ENCODE measurements at regions not wholly inside any gene's neighbourhood (a gene's known extent, or its start where the extent isn't known, plus 50 kb on each side); places are given as distances from the start of the nearest gene placed in this dataset.

DNA sequence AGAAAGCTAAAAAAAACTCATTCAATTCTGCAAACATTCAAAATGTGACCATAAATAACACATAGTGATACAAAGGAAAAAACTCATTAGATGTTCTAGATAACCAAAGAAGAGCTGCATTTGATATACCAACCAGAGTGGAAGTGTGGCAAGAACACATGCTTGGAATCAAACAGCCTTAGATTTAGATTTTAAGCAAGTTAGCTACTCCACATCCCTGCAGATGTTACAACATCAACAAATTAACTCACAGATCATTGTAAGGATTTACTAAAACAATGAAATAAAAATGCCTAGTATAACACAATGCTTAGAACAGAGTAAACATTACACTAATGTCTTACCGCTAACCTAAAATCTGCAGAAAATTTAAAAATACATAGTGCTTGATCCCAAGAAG, 114.0 kb upstream of the AKIP1 start:
- DNase-seq (ENCODE audit: low read depth in 2 of 2, low spot score in 1 of 2) = no peak

DNA sequence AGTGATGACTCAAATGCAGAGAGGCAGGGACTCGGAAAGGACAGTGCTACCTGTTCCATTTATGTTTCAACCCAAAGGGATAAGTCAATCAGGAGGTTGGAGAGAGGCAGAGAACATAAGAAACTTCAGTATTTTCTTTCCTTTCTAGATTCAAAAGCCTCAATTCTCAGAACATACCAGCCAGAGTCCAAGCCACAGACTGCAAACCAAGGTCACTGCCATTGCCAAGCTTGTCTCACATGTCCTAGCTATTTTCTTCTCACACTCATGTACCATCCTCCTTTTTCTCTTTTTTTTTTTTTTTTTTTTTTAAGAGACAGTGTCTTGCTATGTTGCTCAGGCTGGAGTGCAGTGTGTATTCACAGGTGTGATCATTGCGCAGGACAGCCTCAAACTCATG, 111.7 kb upstream of the AKIP1 start:
- DNase-seq (ENCODE audit: low read depth in 2 of 2, low spot score in 1 of 2) = no peak

DNA sequence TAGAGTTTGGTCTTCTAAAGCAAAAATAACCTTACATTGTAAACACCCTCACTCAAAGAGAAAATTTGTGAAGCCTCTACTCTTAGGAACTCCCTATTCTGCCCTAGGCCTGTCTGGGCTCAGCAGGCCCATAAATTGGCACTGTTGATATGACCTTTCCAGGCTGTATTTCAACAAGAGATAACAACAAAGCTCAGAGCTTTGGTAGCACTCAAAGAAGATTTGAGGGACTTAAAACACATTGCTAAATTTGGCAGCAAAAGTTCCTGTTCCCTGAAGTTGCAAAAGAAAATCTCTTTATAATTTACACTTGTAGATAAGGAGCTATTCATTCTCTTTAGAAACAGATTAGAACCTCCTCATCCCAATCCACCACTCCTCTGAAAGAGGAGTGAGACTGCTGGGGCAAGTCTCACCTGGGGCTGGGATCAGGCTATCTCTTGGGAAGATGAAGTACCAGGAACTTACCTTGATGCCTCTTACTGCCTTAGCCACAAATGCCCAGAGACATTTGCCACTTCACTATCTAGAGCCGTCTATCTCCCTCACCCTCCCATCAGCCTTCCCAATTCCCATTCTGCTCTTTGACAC, 110.4 kb upstream of the AKIP1 start:
- no peak for DNase-seq (ENCODE audit: low read depth in 2 of 2, low spot score in 1 of 2)

DNA sequence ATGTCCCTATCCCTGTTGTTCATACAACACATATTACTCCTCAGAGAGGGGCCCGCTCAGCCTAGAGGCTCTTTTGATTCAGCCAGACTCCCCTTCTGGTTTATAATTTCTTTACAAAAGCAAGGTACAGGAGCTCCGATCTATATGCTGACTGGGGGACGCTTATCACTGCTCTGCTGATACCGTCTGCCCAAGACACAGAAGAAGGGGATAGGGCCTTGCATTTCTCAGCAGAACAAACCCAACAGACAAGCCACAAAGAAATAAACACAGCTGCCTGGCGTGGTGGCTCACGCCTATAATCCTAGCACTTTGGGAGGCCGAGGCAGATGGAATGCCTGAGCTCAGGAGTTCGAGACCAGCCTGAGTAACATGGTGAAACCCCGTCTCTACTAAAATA, 109.9 kb upstream of the AKIP1 start:
- DNase-seq (ENCODE audit: low read depth in 2 of 2, low spot score in 1 of 2) = no peak

DNA sequence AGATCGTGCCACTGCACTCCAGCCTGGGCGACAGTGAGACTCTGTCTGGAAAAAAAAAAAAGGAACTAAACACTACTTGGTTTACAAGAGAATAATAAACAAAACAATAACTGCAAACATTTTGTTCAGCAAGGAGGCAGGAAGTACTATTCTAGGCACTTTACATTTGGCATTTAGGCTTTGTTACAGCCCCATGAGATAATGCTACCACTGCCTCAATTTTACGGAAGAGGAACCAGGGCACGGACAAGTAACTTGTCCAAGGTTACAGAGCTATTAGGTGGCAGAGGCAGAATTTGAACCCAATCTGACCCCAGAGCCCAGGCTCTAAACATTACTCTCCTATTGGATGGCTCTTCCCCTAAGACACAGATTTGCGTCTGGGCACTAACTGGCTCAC, 108.7 kb upstream of the AKIP1 start:
- no peak for DNase-seq (ENCODE audit: low read depth in 2 of 2, low spot score in 1 of 2)

DNA sequence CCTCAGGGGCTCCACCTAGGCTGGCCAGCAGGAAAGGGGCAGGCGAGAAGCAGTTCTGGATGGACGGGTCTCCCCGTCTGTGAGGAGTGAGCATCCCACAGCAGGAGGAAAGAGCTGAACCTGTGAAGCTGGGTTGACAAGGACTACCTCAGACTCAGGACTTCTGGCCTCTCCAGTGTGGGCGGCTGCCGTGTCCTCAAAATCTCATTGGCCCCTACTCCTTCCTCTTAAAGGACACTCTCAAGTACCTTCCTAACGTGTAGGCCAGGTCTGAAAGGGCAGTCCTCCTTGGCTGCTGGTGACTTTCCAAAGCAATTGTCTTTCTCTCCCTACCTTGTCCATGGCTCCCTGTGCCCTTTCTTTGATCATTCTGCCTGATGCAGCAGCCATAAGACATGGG, 107.0 kb upstream of the AKIP1 start:
- DNase-seq (ENCODE audit: low read depth in 2 of 2, low spot score in 1 of 2) = no peak

DNA sequence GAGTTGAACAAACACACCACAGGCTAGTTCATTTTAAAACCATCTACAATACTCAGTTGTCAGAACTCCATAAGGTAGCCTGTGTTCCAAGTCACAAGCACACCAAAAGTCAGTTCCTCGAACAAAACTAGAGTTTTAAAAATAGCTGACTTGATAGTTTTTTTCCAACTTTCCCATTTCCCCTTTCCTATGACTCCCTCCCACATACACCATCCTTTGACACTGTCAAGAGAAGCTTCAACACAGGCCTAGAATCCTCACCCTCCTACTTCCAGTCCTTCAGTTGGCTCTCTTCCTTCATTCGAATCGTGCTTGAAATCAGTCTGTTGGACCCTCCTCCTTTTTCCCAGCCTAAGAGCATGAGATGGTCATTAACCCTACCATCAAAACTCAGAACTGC, 105.7 kb upstream of the AKIP1 start:
- DNase-seq (ENCODE audit: low read depth in 2 of 2, low spot score in 1 of 2) = no peak

DNA sequence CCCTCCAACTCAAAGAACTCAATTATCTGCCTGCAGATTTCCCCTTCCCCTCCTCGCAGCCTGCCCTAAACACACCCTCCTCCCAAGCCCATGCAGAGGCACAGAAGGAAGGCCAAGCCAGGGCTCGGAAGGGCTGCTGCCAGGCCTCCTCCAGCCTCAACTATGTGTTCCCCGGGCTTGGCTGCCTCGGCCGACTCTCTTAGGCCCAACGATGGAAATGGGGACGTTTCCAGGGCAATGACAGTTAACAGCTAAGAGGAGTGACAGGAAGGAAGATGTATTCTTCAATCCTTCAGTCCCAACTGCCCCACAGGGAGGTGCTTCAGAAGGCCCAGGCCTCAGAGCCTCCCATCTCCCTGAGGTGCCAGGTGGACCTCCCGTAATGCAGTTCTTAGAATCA, 104.0 kb upstream of the AKIP1 start:
- no peak for DNase-seq (ENCODE audit: low read depth in 2 of 2, low spot score in 1 of 2)

DNA sequence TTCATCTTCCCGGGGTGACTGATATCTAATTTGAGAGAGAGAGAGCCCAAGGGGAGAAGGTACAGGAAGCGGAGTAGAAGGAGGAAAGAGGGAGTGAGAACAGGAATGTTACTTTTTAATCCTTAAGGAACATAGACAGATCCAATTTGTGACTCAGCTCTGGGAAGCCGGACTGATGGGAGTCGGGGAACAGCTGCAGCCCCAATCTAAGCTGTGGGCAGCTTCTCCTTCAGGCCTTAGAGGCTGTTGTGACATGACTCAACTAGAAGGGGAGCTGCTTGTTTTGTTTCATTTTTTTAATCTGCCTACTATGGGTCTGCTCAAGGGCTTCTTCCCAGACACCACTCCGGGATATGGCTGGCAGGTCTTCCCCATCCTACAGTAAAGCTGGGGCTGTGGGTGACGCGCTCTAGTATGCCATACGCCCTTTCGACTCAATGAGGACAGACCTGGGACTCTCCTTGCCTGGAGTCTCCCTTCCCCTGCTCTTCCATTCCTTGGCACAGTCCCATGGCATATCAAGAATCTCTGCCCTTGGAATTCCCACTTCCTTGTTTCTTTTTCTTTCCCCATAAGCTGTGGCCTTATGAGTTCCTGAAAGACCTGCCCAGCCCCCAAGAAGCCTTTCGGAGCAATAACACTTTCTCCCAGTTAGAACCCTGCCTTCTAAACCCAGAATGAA, 103.3 kb upstream of the AKIP1 start:
- DNase-seq (ENCODE audit: low read depth in 2 of 2, low spot score in 1 of 2) = no peak

DNA sequence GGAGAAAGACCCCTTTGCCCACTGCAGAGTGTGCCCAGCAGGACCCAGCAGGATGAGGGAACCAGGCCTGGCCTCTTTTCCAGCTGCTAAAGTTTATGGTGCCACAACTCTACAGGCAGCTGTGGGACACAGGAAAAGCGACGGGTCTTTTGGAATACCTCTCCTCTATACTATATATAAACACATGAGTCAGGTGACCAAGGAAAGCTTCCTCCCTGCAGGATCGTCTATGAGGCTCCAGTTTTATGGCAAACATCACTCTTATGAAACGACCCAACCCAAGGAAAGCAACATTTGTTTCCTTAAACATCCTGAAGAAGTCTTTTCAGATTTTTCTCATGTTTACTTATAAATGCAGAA, 102.8 kb upstream of the AKIP1 start:
- DNase-seq (ENCODE audit: low read depth in 2 of 2, low spot score in 1 of 2) = no peak

DNA sequence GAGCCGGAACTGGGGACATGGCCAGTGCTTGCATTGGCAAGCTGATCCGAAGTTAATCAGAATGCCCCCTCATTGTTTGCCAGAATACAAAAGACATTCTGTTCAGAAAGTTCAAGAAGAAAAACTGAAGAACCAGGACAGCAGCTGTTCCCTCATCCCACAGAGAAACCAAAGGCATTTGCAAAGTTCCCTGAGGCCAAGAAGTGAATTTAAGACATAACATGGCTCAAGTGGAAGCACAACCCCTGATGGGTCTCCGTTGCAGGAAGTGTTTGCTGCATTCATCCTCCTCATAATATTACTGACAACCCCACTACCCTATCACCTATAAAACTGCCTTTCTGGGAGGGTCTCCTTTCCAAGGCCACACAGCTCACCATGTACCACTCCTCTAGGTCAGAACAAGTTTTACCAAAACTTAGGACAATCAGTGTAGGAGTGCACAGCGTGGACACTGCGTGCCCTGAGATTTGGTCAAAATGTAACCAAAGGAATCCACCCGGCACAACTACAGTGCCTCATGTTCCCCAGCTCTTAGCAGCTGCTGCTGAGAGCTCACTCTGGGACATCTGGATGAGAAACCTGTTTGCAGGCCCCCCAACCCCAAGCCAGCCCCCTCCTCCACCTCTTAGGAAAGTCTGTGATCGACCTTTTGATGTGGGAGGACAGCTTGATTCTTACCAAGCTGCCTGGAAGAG, 101.6 kb upstream of the AKIP1 start:
- DNase-seq (ENCODE audit: low read depth in 2 of 2, low spot score in 1 of 2) = no peak

DNA sequence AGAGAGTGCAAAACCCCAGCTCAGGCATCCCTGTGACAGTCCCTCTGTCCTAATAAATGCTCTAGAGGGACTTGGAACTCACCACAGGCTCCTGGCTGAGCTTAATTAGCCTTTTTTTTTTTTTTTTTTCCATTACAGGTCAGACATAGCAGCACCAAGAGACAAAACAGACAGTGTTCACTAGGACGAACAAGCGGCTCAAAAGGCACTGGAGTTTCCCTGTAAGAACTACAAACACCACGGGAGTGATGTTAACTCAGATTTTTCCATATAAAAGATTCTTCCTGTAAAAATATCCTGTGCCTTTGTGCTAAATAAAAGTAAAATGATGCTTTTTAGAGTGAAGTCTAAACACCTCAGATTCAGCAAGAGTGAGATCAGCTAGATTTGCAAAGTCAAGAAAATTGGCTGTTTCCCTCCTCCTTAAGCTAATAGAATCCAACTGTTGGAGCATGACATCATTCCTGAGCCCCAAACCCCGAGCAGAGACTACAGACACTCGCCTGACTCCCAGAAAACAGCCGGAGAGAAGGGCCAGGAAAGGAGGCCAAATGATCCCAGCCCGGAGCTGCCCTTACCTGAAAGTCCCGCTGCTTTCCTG, 101.0 kb upstream of the AKIP1 start:
- DNase-seq (ENCODE audit: low read depth in 2 of 2, low spot score in 1 of 2) = no peak

DNA sequence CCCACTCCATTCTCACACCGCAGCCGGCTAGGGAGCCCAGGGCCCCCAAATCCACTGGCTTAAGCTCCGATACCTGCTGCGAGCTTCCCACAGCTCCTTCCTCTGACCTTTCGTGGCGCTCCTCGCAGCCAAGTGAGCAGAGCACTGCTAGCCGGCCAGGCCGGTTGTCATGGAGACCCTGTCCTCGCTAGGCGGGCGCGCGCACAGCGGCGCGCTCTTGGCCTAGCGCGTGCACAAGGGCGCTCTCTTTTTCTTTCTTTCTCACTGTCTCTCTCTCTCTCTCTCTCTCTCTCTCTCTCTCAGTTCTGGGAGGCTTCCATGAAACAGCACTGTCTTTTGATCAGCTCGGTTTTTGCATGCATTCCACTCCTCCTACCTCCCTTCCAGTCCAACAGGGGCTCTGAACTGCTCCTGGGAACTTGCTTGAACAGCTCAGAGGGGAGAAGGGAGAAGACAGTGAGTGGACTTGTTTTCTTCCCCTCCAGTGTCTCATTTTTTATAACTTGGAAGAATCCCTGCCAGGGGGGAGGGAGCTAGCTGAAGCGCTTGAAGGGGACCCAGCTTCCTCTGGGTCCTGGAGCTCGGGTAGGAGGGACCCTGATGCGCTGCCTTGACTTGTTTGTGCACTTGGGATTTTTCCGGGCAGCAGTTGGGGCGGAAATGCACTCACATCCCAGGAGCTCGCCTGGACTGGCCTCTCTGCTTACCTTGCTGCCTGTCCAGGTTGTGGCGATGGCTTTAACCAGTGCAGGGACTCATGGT, 100.3 kb upstream of the AKIP1 start:
- no peak for DNase-seq (ENCODE audit: low read depth in 2 of 2, low spot score in 1 of 2)

DNA sequence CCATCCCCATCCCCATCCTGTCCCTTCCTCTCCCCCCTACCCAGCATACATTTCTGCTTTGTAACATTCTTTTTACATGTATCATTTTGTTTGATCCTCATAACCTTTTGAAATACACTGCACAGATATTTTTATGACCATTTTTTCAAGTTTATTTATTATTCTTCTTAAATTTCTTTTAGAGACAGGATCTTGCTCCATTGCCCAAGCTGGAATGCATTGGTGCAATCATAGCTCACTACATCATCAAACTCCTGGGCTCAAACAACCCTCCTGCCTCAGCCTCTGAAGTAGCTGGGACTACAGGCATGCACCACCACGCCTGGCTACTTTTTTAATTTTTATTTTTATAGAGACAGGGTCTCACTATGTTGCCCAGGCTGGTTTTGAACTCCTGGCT, 99.4 kb upstream of the AKIP1 start:
- DNase-seq (ENCODE audit: low read depth in 2 of 2, low spot score in 1 of 2) = no peak

DNA sequence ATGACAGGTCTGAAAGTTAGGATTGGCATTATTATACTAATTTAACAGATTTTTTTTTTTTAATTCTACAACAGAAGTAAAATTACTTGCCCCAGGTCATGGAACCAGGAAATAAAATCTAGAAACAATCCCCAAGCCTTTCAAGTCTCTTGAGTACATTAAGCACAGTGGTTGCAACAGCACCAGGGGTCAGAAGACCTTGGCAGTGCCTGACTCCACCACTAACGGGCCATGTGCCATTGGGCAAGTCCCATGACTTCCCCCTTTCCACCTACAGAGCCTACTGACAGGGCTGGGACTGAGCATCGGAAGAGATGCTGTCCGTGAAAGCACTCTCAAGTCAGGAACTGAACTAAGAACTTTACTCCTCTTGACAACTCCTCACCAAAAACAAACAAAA, 98.6 kb upstream of the AKIP1 start:
- no peak for DNase-seq (ENCODE audit: low read depth in 2 of 2, low spot score in 1 of 2)

DNA sequence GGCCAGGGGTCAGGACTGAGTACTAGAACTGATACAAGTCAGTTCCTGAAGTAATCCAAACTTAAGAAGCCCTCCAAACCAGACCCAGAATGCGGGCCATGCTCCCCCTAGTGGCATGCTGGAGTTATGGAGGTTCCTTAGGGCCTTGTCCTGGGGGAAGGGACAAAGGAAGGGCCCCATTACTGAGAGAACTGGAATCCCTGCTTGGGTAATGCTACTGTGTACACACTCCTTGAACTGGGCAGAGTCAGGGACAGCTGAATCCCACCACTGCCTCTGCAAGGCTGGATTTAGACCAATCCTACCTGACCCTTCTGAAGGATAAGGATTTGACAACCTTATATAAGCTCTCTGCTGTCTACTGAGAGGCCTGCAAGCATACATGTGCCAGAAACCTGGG, 97.3 kb upstream of the AKIP1 start:
- peak in 1 of 2 donors; percentile 11 for DNase-seq (ENCODE audit: low read depth in 2 of 2, low spot score in 1 of 2)

DNA sequence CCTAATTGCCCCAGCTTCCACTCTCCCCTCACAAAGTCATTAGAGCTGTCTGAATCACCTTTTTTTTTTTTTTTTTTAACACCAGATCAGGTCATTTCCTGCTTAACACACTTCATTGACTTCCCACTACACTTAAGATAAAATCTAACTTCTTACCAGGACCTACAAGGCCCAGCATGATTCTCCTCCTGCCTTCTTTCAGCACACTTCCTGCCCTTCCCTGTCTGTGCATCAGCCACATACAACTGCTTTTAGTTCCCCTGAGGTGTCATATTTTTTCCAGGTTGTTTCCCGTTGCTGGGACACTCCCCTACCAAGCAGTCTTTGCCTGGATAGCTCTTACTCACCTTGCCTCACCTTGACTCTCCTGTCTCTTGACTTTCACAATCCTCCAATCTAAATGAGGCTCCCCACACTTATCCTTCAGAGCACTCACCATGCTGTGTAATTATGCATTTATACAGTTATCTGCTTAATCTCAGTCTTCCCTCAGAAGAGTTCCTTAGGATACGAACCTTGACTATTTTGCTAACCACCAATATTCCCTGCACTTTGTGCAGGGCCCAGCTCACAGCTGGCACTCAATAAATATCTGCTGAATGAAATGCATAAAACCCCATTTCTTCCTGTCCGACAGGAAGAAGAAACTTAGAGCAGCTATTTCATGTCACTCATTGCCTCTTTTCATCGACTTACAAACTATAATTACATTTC, 96.6 kb upstream of the AKIP1 start:
- DNase-seq (ENCODE audit: low read depth in 2 of 2, low spot score in 1 of 2) = no peak

DNA sequence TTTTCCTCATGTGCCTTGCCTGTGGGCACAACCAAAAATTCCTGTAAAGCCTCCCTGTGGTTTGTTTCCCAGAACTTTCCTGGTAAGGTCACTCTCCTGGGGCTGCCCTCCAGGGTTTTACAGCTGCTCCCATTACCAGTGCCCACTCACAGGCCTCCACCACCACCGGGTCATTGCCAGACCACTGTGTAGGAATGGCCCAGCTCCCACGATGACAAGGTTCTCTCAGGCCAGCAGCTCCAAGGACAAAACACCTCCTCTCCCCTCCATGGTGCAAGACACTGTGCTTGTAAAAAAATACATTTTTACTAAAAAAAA, 96.1 kb upstream of the AKIP1 start:
- no peak for DNase-seq (ENCODE audit: low read depth in 2 of 2, low spot score in 1 of 2)

DNA sequence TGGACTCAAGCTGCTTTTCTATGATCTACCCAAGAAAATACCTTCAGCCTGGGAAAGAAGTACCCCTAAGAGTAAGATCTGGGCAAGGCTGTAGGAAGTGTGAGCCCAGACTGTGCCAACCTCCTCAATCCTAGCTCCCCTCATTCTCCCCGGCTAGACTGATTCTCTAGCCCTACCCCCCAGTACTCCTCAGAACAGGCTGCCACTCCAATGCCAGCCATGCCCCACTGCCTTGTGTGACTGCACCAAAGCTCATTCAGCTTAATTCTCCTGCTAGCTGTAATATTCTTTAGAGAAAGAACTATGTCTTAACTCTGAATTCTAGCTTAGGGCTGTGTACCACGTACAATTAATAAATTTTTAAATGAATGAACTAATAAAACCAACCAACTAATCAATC, 92.6 kb upstream of the AKIP1 start:
- DNase-seq (ENCODE audit: low read depth in 2 of 2, low spot score in 1 of 2) = no peak

DNA sequence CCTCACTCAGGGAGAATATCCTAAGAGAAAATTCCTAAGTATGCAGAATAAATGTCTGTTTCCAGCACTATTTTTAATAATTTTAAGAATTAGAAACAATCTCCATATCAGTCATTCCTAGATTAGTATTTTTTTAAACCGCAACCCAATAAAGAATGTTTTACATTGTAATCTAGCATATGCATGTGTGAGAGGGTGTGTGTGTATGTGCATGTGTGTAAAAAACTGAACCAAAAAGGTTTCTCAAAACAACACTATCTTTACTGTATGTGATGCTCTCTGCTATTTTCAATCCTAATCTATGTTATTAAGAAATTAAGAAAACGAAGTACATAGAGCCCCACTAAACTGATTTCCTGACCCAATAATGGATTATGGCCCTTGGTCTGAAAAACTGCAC, 90.6 kb upstream of the AKIP1 start:
- DNase-seq (ENCODE audit: low read depth in 2 of 2, low spot score in 1 of 2) = no peak

DNA sequence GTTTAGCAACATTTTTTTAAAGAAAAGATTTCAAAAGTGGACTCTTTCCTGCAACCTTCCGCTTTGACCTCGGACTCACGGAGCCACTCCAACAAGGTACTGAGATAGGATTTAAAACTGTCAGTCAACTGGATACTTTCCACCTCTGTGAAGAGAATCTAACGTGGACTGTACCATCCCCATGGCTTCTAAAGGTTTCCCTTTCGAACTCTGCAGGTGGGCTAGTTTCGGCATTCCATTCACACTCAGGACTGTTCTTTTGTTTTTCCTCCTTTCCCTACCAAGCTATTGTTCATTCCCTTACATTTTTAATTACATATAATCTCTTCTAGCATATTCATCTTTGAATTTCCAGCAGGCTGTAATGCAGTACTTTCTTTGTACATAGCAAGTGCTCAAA, 88.5 kb upstream of the AKIP1 start:
- no peak for DNase-seq (ENCODE audit: low read depth in 2 of 2, low spot score in 1 of 2)
